ENCODE measurements at regions not wholly inside any gene's neighbourhood (a gene's known extent, or its start where the extent isn't known, plus 50 kb on each side); places are given as distances from the start of the nearest gene placed in this dataset.

DNA sequence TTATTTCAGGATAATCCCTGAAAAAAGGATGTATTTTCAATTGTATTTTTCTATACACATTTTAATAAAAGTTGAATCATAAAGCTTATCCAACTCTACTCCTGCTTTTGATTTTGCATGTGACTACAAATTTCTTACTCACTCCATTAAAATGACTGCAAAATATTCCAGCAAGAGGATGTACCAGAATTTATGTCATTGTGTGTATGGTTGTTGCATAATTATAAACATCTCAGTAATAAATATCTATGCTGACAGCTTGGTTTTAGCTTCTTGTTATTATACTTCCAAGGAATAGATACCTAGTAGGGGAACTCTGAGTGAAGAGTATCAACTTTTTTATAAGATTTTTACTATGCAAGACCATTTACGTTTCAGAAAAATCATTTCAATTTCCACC lies 463.2 kb upstream of the RUNX1 start:
- ChIA-PET POLR2A (no interaction called here), CTCF (no interaction called here)
- in situ Hi-C loops (cut with HindIII; ENCODE audit: low pct_unique_long_range_greater_than_20kb, low sequenced_read_pairs) (no loop called here), intact Hi-C loops (cut with micrococcal nuclease; ENCODE audit: unreplicated experiment) (no loop called here)
- no peaks in the 10 kb centered on the region for H3K36me3 ChIP-seq (ENCODE audit: control insufficient read depth, insufficient read depth, low read length)
- H3K4me1 ChIP-seq (ENCODE audit: control insufficient read depth, insufficient read depth, low read length): no peaks in the 10 kb centered on the region
- no peak overlapping the region for H3K4me3 ChIP-seq (ENCODE audit: low read depth in 2 of 2, low read length in 2 of 2)
- DNase-seq (ENCODE audit: low read depth, low spot score): no peak
- no peak overlapping the region for H3K27ac ChIP-seq (ENCODE audit: low read length)
- TF ChIP-seq SIN3A (IDR thresholded peaks at IDR 0.05; ENCODE audit: borderline replicate concordance, insufficient read depth, low read depth, low read length) (no peak), POLR2AphosphoS5 (IDR thresholded peaks at IDR 0.05; ENCODE audit: low read depth, low read length) (no peak), TCF7L2 (IDR thresholded peaks at IDR 0.05; ENCODE audit: low read depth, low read length) (no peak)
- TF ChIP-seq, protein P1, sequence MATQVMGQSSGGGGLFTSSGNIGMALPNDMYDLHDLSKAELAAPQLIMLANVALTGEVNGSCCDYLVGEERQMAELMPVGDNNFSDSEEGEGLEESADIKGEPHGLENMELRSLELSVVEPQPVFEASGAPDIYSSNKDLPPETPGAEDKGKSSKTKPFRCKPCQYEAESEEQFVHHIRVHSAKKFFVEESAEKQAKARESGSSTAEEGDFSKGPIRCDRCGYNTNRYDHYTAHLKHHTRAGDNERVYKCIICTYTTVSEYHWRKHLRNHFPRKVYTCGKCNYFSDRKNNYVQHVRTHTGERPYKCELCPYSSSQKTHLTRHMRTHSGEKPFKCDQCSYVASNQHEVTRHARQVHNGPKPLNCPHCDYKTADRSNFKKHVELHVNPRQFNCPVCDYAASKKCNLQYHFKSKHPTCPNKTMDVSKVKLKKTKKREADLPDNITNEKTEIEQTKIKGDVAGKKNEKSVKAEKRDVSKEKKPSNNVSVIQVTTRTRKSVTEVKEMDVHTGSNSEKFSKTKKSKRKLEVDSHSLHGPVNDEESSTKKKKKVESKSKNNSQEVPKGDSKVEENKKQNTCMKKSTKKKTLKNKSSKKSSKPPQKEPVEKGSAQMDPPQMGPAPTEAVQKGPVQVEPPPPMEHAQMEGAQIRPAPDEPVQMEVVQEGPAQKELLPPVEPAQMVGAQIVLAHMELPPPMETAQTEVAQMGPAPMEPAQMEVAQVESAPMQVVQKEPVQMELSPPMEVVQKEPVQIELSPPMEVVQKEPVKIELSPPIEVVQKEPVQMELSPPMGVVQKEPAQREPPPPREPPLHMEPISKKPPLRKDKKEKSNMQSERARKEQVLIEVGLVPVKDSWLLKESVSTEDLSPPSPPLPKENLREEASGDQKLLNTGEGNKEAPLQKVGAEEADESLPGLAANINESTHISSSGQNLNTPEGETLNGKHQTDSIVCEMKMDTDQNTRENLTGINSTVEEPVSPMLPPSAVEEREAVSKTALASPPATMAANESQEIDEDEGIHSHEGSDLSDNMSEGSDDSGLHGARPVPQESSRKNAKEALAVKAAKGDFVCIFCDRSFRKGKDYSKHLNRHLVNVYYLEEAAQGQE (IDR thresholded peaks at IDR 0.05; ENCODE audit: insufficient read depth in 1 of 2, low read depth in 2 of 2, low read length in 1 of 2): no peak
- TF ChIP-seq, protein P2, sequence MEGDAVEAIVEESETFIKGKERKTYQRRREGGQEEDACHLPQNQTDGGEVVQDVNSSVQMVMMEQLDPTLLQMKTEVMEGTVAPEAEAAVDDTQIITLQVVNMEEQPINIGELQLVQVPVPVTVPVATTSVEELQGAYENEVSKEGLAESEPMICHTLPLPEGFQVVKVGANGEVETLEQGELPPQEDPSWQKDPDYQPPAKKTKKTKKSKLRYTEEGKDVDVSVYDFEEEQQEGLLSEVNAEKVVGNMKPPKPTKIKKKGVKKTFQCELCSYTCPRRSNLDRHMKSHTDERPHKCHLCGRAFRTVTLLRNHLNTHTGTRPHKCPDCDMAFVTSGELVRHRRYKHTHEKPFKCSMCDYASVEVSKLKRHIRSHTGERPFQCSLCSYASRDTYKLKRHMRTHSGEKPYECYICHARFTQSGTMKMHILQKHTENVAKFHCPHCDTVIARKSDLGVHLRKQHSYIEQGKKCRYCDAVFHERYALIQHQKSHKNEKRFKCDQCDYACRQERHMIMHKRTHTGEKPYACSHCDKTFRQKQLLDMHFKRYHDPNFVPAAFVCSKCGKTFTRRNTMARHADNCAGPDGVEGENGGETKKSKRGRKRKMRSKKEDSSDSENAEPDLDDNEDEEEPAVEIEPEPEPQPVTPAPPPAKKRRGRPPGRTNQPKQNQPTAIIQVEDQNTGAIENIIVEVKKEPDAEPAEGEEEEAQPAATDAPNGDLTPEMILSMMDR (IDR thresholded peaks at IDR 0.05): no peak
- BruUV-seq (replicated peaks): no TSS peak
- no peaks in the 10 kb centered on the region; the same call in 1 of the 2 replicates for H3K27me3 ChIP-seq (ENCODE audit: control insufficient read depth, insufficient read depth, low read length)
- ATAC-seq: no peak
- no peaks in the 10 kb centered on the region for H3K9me3 ChIP-seq (ENCODE audit: control insufficient read depth, insufficient read depth, low read depth, low read length)

DNA sequence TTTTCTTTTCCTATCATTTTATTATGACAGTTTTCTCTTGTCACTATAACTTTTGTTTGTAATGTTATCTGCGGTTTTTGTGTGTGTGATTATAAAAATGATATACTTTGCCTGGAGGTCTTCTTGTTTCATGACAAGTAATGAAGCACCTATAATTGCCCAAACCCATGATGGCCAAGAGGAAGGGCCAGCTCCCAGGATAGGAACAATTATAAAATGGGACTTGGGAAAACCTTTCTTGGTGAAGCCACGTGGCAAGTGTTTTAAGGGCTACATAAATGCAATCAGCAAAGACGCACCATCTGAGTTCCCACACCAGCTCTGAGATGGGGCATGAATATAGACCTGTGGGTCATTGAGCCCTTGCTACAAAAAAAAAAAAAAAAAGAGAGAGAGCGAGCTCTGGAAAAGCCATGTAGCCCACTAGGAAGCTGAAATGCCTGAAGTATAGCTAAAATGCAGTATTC lies 462.6 kb upstream of the RUNX1 start:
- Histone ChIP-seq H3K9me3 (ENCODE audit: control insufficient read depth, insufficient read depth, low read depth, low read length) (no peaks in the 10 kb centered on the region), H3K4me3 (ENCODE audit: low read depth in 2 of 2, low read length in 2 of 2) (no peak overlapping the region), H3K27ac (ENCODE audit: low read length) (no peak overlapping the region), H3K27me3 (ENCODE audit: control insufficient read depth, insufficient read depth, low read length) (no peaks in the 10 kb centered on the region; the same call in 1 of the 2 replicates), H3K4me1 (ENCODE audit: control insufficient read depth, insufficient read depth, low read length) (no peaks in the 10 kb centered on the region), H3K36me3 (ENCODE audit: control insufficient read depth, insufficient read depth, low read length) (no peaks in the 10 kb centered on the region)
- intact Hi-C loops (cut with micrococcal nuclease; ENCODE audit: unreplicated experiment): no loop called here
- no TSS peak for BruUV-seq (replicated peaks)
- DNase-seq (ENCODE audit: low read depth, low spot score) (no peak), ATAC-seq (no peak)
- CTCF ChIA-PET: no interaction called here
- in situ Hi-C loops (cut with HindIII; ENCODE audit: low pct_unique_long_range_greater_than_20kb, low sequenced_read_pairs): no loop called here
- POLR2A ChIA-PET: no interaction called here
- TF ChIP-seq, protein P1 (IDR thresholded peaks at IDR 0.05; ENCODE audit: insufficient read depth in 1 of 2, low read depth in 2 of 2, low read length in 1 of 2): no peak
- TF ChIP-seq POLR2AphosphoS5 (IDR thresholded peaks at IDR 0.05; ENCODE audit: low read depth, low read length) (no peak), SIN3A (IDR thresholded peaks at IDR 0.05; ENCODE audit: borderline replicate concordance, insufficient read depth, low read depth, low read length) (no peak), TCF7L2 (IDR thresholded peaks at IDR 0.05; ENCODE audit: low read depth, low read length) (no peak)
- TF ChIP-seq, protein P2 (IDR thresholded peaks at IDR 0.05): no peak
